ENCODE measurements at regions not wholly inside any gene's neighbourhood (a gene's known extent, or its start where the extent isn't known, plus 50 kb on each side); places are given as distances from the start of the nearest gene placed in this dataset.

DNA sequence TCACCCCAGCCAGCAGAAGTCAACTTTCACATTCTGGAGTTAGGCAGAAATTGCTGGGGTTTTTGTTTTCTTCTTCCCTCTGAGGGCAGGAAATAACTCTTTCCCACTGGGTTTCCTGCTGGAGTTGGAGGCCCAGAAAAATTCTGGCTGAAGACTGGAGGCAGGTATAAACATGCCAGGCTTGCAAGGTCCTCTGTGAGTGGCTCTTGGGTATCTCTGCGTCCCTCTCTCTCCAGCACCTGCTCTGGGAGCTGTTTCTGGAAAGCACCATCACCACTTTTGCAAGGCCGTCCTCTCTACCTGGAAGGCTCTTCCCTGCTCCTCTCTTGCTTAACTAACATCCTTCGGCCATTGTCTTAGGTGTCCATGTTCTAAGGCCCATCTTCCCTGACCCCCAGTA, 91.0 kb downstream of the MCFD2 start (continued):
- TF ChIP-seq ZBTB33 (IDR thresholded peaks at IDR 0.05): no peak
- TF ChIP-seq NR2F2 (IDR thresholded peaks at IDR 0.05): no peak
- no peak for TF ChIP-seq RXRA (IDR thresholded peaks at IDR 0.05)

DNA sequence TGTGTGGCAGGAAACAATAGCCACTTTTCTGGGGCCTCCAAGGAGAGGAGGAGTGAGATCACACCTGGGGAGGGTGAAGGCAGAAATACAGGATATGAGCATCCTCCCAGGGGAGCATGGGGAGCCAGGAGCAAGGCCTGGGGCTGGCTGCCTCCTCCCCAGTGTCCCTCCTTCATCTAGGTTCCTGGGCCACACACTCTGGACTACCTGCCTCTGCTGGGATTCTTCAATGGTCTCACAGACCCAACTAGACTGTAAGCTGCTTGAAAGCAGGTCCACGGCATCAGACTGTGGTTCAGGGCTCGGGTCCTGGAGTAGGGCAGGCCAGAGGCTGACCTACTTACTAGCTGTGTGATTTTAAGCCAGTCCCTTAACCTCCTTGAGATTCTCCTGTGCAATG, 94.0 kb downstream of the MCFD2 start:
- H3K9me3 ChIP-seq (ENCODE audit: control insufficient read depth in 4 of 4, low read length in 3 of 4): no peaks in the 10 kb centered on the region
- no peak overlapping the region for H3K4me3 ChIP-seq (ENCODE audit: low read depth in 1 of 3, low read length in 3 of 3)
- no peak overlapping the region for H3K9ac ChIP-seq (ENCODE audit: low read depth in 1 of 2, low read length in 2 of 2)
- no peaks in the 10 kb centered on the region for H3K27me3 ChIP-seq (ENCODE audit: control insufficient read depth in 4 of 4, insufficient read depth in 4 of 4, low read length in 3 of 4)
- no peaks in the 10 kb centered on the region for H3K4me1 ChIP-seq (ENCODE audit: control insufficient read depth in 4 of 4, insufficient read depth in 4 of 4, low read length in 3 of 4)
- no peaks in the 10 kb centered on the region for H3K36me3 ChIP-seq (ENCODE audit: control insufficient read depth in 4 of 4, insufficient read depth in 3 of 4, low read depth in 1 of 4, low read length in 3 of 4)
- WGBS: 93% methylated on average over 2 of the region's 2 CpGs
- no peak for DNase-seq (ENCODE audit: low spot score)
- TF ChIP-seq RAD21 (IDR thresholded peaks at IDR 0.05) (no peak), YY1 (IDR thresholded peaks at IDR 0.05) (no peak), NR2F2 (IDR thresholded peaks at IDR 0.05) (no peak), MAX (IDR thresholded peaks at IDR 0.05) (no peak), FOXA1 (IDR thresholded peaks at IDR 0.05) (no peak), EGR1 (IDR thresholded peaks at IDR 0.05; ENCODE audit: low read depth in 2 of 2) (no peak), RXRA (IDR thresholded peaks at IDR 0.05) (no peak), REST (IDR thresholded peaks at IDR 0.05) (no peak), CTCF (IDR thresholded peaks at IDR 0.05; ENCODE audit: low read depth, low read length, missing input control) (no peak), JUND (IDR thresholded peaks at IDR 0.05) (no peak), TAF1 (conservative IDR thresholded peaks at IDR 0.05) (no peak), HNF4G (IDR thresholded peaks at IDR 0.05) (no peak), ATF3 (IDR thresholded peaks at IDR 0.05) (no peak), FOXA2 (IDR thresholded peaks at IDR 0.05) (no peak), HNF4A (conservative IDR thresholded peaks at IDR 0.05) (no peak)
- H3K27ac ChIP-seq (ENCODE audit: low read depth in 1 of 2, low read length in 2 of 2): no peak overlapping the region
